ENCODE measurements at regions not wholly inside any gene's neighbourhood (a gene's known extent, or its start where the extent isn't known, plus 50 kb on each side); places are given as distances from the start of the nearest gene placed in this dataset.

- Mint-ChIP-seq H3K27ac (no peak overlapping the region), H3K9me3 (peaks cover 2 to 8% of the 10 kb centered on the region in 2 donors), H3K4me3 (no peak overlapping the region), H3K4me1 (ENCODE audit: low read depth in 2 of 2) (no peaks in the 10 kb centered on the region), H3K36me3 (ENCODE audit: insufficient read depth) (no peaks in the 10 kb centered on the region), H3K27me3 (no peaks in the 10 kb centered on the region)
- DNase-seq (no peak), ATAC-seq (replicated peaks) (no peak)
Observed at GRCh38 chr20:11454966-11455799, 462.5 kb upstream of the BTBD3 start.

- Mint-ChIP-seq H3K27ac (no peak overlapping the region), H3K36me3 (ENCODE audit: insufficient read depth) (no peaks in the 10 kb centered on the region), H3K27me3 (no peaks in the 10 kb centered on the region), H3K9me3 (peaks cover 2 to 18% of the 10 kb centered on the region in 2 donors), H3K4me3 (no peak overlapping the region), H3K4me1 (ENCODE audit: low read depth in 2 of 2) (no peaks in the 10 kb centered on the region)
- DNase-seq (no peak), ATAC-seq (replicated peaks) (no peak)
Observed at GRCh38 chr20:11457488-11457887, 460.2 kb upstream of the BTBD3 start.

GRCh38 chr20:11459090-11459890, 458.4 kb upstream of the BTBD3 start:
- H3K36me3 Mint-ChIP-seq (ENCODE audit: insufficient read depth) = no peaks in the 10 kb centered on the region
- H3K4me1 Mint-ChIP-seq (ENCODE audit: low read depth in 2 of 2) = no peaks in the 10 kb centered on the region
- peaks cover 0 to 18% of the 10 kb centered on the region in 2 donors for H3K9me3 Mint-ChIP-seq
- H3K4me3 Mint-ChIP-seq = no peak overlapping the region
- ATAC-seq (replicated peaks) (no peak), DNase-seq (no peak)
- no peaks in the 10 kb centered on the region for H3K27me3 Mint-ChIP-seq
- no peak overlapping the region for H3K27ac Mint-ChIP-seq

- peaks cover 2 to 10% of the 10 kb centered on the region in 2 donors for H3K9me3 Mint-ChIP-seq
- no peaks in the 10 kb centered on the region for H3K4me1 Mint-ChIP-seq (ENCODE audit: low read depth in 2 of 2)
- H3K36me3 Mint-ChIP-seq (ENCODE audit: insufficient read depth) = no peaks in the 10 kb centered on the region
- ATAC-seq (replicated peaks) (no peak), DNase-seq (no peak)
- no peaks in the 10 kb centered on the region for H3K27me3 Mint-ChIP-seq
- H3K27ac Mint-ChIP-seq = no peak overlapping the region
- H3K4me3 Mint-ChIP-seq = no peak overlapping the region
Observed at GRCh38 chr20:11467436-11467835, 450.3 kb upstream of the BTBD3 start.

GRCh38 chr20:11468880-11469279, 448.8 kb upstream of the BTBD3 start:
- ATAC-seq (replicated peaks) (no peak), DNase-seq (no peak)
- Mint-ChIP-seq H3K36me3 (ENCODE audit: insufficient read depth) (no peaks in the 10 kb centered on the region), H3K27ac (no peak overlapping the region), H3K4me3 (no peak overlapping the region), H3K9me3 (peaks cover 5 to 13% of the 10 kb centered on the region in 2 donors), H3K4me1 (ENCODE audit: low read depth in 2 of 2) (no peaks in the 10 kb centered on the region), H3K27me3 (no peaks in the 10 kb centered on the region)

- Mint-ChIP-seq H3K27ac (no peak overlapping the region), H3K9me3 (peaks cover 5 to 21% of the 10 kb centered on the region in 2 donors), H3K4me1 (ENCODE audit: low read depth in 2 of 2) (no peaks in the 10 kb centered on the region), H3K27me3 (no peaks in the 10 kb centered on the region), H3K4me3 (no peak overlapping the region), H3K36me3 (ENCODE audit: insufficient read depth) (no peaks in the 10 kb centered on the region)
- no peak for DNase-seq
- no peak for ATAC-seq (replicated peaks)
Observed at GRCh38 chr20:11469795-11470435, 447.8 kb upstream of the BTBD3 start.

- DNase-seq (no peak), ATAC-seq (replicated peaks) (no peak)
- H3K4me1 Mint-ChIP-seq (ENCODE audit: low read depth in 2 of 2) = no peaks in the 10 kb centered on the region
- H3K9me3 Mint-ChIP-seq = peaks cover 13 to 47% of the 10 kb centered on the region in 2 donors
- no peak overlapping the region for H3K27ac Mint-ChIP-seq
- no peaks in the 10 kb centered on the region for H3K27me3 Mint-ChIP-seq
- H3K4me3 Mint-ChIP-seq = no peak overlapping the region
- no peaks in the 10 kb centered on the region for H3K36me3 Mint-ChIP-seq (ENCODE audit: insufficient read depth)
Observed at GRCh38 chr20:11473983-11474382, 443.7 kb upstream of the BTBD3 start.

- H3K27ac Mint-ChIP-seq = no peak overlapping the region
- H3K36me3 Mint-ChIP-seq (ENCODE audit: insufficient read depth) = no peaks in the 10 kb centered on the region
- no peaks in the 10 kb centered on the region for H3K4me1 Mint-ChIP-seq (ENCODE audit: low read depth in 2 of 2)
- no peak overlapping the region for H3K4me3 Mint-ChIP-seq
- peaks cover 10 to 11% of the 10 kb centered on the region in 2 donors for H3K9me3 Mint-ChIP-seq
- H3K27me3 Mint-ChIP-seq = no peaks in the 10 kb centered on the region
- ATAC-seq (replicated peaks) (no peak), DNase-seq (no peak)
Observed at GRCh38 chr20:11483697-11484096, 434.0 kb upstream of the BTBD3 start.

- no peak overlapping the region for H3K4me3 Mint-ChIP-seq
- H3K4me1 Mint-ChIP-seq (ENCODE audit: low read depth in 2 of 2) = no peaks in the 10 kb centered on the region
- DNase-seq = no peak
- H3K27me3 Mint-ChIP-seq = no peaks in the 10 kb centered on the region
- peaks cover 7% of the 10 kb centered on the region in 2 donors for H3K9me3 Mint-ChIP-seq
- H3K27ac Mint-ChIP-seq = no peak overlapping the region
- H3K36me3 Mint-ChIP-seq (ENCODE audit: insufficient read depth) = no peaks in the 10 kb centered on the region
- ATAC-seq (replicated peaks) = no peak
Observed at GRCh38 chr20:11484479-11484878, 433.2 kb upstream of the BTBD3 start.

- Mint-ChIP-seq H3K4me3 (no peak overlapping the region), H3K36me3 (ENCODE audit: insufficient read depth) (no peaks in the 10 kb centered on the region), H3K27me3 (no peaks in the 10 kb centered on the region), H3K27ac (no peak overlapping the region), H3K4me1 (ENCODE audit: low read depth in 2 of 2) (no peaks in the 10 kb centered on the region), H3K9me3 (peaks cover 0 to 6% of the 10 kb centered on the region in 2 donors)
- no peak for DNase-seq
- no peak for ATAC-seq (replicated peaks)
Observed at GRCh38 chr20:11492386-11492785, 425.3 kb upstream of the BTBD3 start.

- Mint-ChIP-seq H3K27ac (no peak overlapping the region), H3K27me3 (no peaks in the 10 kb centered on the region), H3K36me3 (ENCODE audit: insufficient read depth) (no peaks in the 10 kb centered on the region), H3K9me3 (peaks cover 0 to 6% of the 10 kb centered on the region in 2 donors), H3K4me3 (no peak overlapping the region), H3K4me1 (ENCODE audit: low read depth in 2 of 2) (no peaks in the 10 kb centered on the region)
- no peak for ATAC-seq (replicated peaks)
- DNase-seq = no peak
Observed at GRCh38 chr20:11492846-11493245, 424.8 kb upstream of the BTBD3 start.

GRCh38 chr20:11496380-11496779, 421.3 kb upstream of the BTBD3 start:
- H3K9me3 Mint-ChIP-seq = peaks cover 0 to 7% of the 10 kb centered on the region in 2 donors
- H3K4me3 Mint-ChIP-seq = no peak overlapping the region
- no peaks in the 10 kb centered on the region for H3K27me3 Mint-ChIP-seq
- no peak for DNase-seq
- ATAC-seq (replicated peaks) = no peak
- H3K27ac Mint-ChIP-seq = no peak overlapping the region
- no peaks in the 10 kb centered on the region for H3K36me3 Mint-ChIP-seq (ENCODE audit: insufficient read depth)
- no peaks in the 10 kb centered on the region for H3K4me1 Mint-ChIP-seq (ENCODE audit: low read depth in 2 of 2)

- Mint-ChIP-seq H3K4me3 (no peak overlapping the region), H3K27me3 (no peaks in the 10 kb centered on the region), H3K36me3 (ENCODE audit: insufficient read depth) (no peaks in the 10 kb centered on the region), H3K9me3 (peaks cover 0 to 7% of the 10 kb centered on the region in 2 donors), H3K27ac (no peak overlapping the region), H3K4me1 (ENCODE audit: low read depth in 2 of 2) (no peaks in the 10 kb centered on the region)
- DNase-seq (no peak), ATAC-seq (replicated peaks) (no peak)
Observed at GRCh38 chr20:11497545-11497944, 420.1 kb upstream of the BTBD3 start.

Measured in effector memory CD8-positive, alpha-beta T cell (primary cell).